Colonic mucosa (tissue), 4 donors: ENCODE measurements at regions not wholly inside any gene's neighbourhood (a gene's known extent, or its start where the extent isn't known, plus 50 kb on each side); places are given as distances from the start of the nearest gene placed in this dataset.

Source experiments
- DNase-seq: peaks from one replicate; pipeline ENCODE4 v3.0.0-alpha.2; 2020
- H3K27ac ChIP-seq: fragments of 200-600 bp; one replicate; pipeline ENCODE4 v1.8.0; 2021
- H3K27me3 ChIP-seq: fragments of 200-600 bp; one replicate; pipeline ENCODE4 v1.8.0; 2021
- H3K36me3 ChIP-seq: fragments of 200-600 bp; one replicate; pipeline ENCODE4 v1.8.0; 2021
- H3K4me1 ChIP-seq: fragments of 200-600 bp; one replicate; pipeline ENCODE4 v1.8.0; 2021; ENCODE audit warnings: mild to moderate bottlenecking
- H3K4me3 ChIP-seq: fragments of 200-600 bp; one replicate; pipeline ENCODE4 v1.8.0; 2021
- H3K9ac ChIP-seq, 2 donors: one replicate each; pipeline ENCODE4 v1.7.0; 2013; ENCODE audit warnings: control low read depth in 2 of 2, low read depth in 2 of 2, low read length in 2 of 2
- H3K9me3 ChIP-seq: fragments of 200-600 bp; one replicate; pipeline ENCODE4 v1.8.0; 2021
- intact Hi-C: fragments of 100-400 bp; cut with DNase I; formaldehyde crosslinking; loops from one replicate; pipeline ENCODE4 v1.14.1; 2022
- TF ChIP-seq, protein P1 (sequence below): fragments of 200-600 bp; IDR thresholded peaks from one replicate; pipeline ENCODE4 v1.8.0; 2022; ENCODE audit warnings: antibody characterized with exemption, mild to moderate bottlenecking
- donor health status: healthy.
- donor health status: DM: no; HTN: no; CAD: no.
- donor health status: DM: no; HTN: no; CAD: no.

DNA sequence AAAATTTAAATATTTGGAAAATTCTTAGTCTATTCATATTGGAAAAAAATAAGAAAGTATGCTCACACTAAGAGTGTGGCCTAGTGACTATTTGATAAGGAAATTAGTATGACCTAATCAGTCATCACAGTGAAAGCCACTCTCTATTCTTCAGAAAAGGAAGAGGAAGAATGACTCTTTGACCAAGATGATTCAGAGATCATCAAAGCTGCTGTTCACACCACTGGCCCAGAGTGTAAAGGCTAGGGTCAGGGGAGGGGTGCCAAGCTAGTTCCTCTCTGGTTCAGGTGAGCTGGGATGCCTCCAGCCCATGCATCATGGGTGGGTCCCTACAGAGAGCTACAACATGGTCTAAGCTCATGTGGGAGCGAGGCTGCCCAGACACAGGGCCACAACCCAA, 396.9 kb upstream of the NDST3 start:
- DNase-seq: no peak
- H3K9ac ChIP-seq: no peak overlapping the region
- H3K9me3 ChIP-seq: no peaks in the 10 kb centered on the region
- no peaks in the 10 kb centered on the region for H3K27me3 ChIP-seq
- TF ChIP-seq, protein P1, sequence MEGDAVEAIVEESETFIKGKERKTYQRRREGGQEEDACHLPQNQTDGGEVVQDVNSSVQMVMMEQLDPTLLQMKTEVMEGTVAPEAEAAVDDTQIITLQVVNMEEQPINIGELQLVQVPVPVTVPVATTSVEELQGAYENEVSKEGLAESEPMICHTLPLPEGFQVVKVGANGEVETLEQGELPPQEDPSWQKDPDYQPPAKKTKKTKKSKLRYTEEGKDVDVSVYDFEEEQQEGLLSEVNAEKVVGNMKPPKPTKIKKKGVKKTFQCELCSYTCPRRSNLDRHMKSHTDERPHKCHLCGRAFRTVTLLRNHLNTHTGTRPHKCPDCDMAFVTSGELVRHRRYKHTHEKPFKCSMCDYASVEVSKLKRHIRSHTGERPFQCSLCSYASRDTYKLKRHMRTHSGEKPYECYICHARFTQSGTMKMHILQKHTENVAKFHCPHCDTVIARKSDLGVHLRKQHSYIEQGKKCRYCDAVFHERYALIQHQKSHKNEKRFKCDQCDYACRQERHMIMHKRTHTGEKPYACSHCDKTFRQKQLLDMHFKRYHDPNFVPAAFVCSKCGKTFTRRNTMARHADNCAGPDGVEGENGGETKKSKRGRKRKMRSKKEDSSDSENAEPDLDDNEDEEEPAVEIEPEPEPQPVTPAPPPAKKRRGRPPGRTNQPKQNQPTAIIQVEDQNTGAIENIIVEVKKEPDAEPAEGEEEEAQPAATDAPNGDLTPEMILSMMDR: no peak
- intact Hi-C loops: no loop called here
- H3K36me3 ChIP-seq: no peaks in the 10 kb centered on the region
- no peaks in the 10 kb centered on the region for H3K4me1 ChIP-seq
- H3K4me3 ChIP-seq: no peak overlapping the region
- no peak overlapping the region for H3K27ac ChIP-seq

- H3K36me3 ChIP-seq: no peaks in the 10 kb centered on the region
- no peaks in the 10 kb centered on the region for H3K9me3 ChIP-seq
- intact Hi-C loops: no loop called here
- H3K4me1 ChIP-seq: no peaks in the 10 kb centered on the region
- TF ChIP-seq, protein P1: no peak
- DNase-seq: no peak
- no peaks in the 10 kb centered on the region for H3K27me3 ChIP-seq
- H3K27ac ChIP-seq: no peak overlapping the region
- H3K9ac ChIP-seq: no peak overlapping the region
- no peak overlapping the region for H3K4me3 ChIP-seq
Measured at GRCh38 chr4:117640836-117641235, 393.4 kb upstream of the NDST3 start.

DNA sequence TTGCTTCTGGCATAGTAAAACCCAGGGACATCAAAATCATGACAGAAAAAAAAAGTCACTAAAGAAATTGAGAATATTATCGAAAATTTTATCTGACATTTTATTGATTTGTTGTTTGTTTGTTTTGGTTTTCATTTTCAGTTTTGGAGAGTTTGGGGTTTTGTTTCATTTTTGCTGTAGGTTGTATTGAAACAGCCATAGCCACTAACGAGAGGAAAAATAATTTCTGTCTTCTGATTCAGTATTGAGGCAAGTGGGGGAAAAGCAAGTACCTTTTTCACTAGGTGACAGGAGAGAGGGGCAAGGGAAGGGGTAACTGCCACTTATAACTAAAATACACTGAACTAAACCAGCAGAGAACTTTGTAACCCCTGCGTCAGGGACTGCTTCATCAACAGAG, 392.8 kb upstream of the NDST3 start:
- TF ChIP-seq, protein P1: no peak
- Histone ChIP-seq H3K9ac (no peak overlapping the region), H3K27me3 (no peaks in the 10 kb centered on the region), H3K36me3 (no peaks in the 10 kb centered on the region), H3K4me3 (no peak overlapping the region), H3K4me1 (no peaks in the 10 kb centered on the region), H3K9me3 (no peaks in the 10 kb centered on the region), H3K27ac (no peak overlapping the region)
- no peak for DNase-seq
- intact Hi-C loops: no loop called here

- Histone ChIP-seq H3K4me3 (no peak overlapping the region), H3K4me1 (no peaks in the 10 kb centered on the region), H3K9ac (no peak overlapping the region), H3K27me3 (no peaks in the 10 kb centered on the region), H3K9me3 (no peaks in the 10 kb centered on the region), H3K36me3 (no peaks in the 10 kb centered on the region), H3K27ac (no peak overlapping the region)
- no peak for DNase-seq
- TF ChIP-seq, protein P1: no peak
- intact Hi-C loops: no loop called here
Measured at GRCh38 chr4:117654079-117654478, 380.2 kb upstream of the NDST3 start.

DNA sequence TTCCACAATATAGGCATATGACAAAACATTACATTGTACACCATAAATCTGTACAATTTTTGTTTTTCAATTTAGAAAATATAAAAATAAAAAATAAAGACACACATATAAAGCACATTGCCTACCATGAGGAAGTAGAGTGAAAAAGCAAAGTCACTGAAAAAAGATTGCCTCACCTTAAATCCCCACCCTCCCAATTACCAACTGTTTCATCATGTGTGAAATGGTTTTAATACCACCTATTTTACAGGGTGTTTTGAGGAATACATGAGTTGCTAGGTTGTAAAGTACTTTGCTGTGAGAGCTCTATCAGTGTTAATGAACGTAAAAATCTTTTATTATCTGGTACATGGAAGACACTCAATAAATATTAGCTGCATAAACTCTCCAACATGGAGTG, 373.6 kb upstream of the NDST3 start:
- intact Hi-C loops: no loop called here
- H3K36me3 ChIP-seq: no peaks in the 10 kb centered on the region
- no peaks in the 10 kb centered on the region for H3K9me3 ChIP-seq
- no peak overlapping the region for H3K9ac ChIP-seq
- TF ChIP-seq, protein P1: no peak
- H3K4me1 ChIP-seq: no peaks in the 10 kb centered on the region
- H3K27me3 ChIP-seq: no peaks in the 10 kb centered on the region
- H3K27ac ChIP-seq: no peak overlapping the region
- no peak for DNase-seq
- no peak overlapping the region for H3K4me3 ChIP-seq
